Thyroid gland (tissue), 4 donors: ENCODE measurements at regions not wholly inside any gene's neighbourhood (a gene's known extent, or its start where the extent isn't known, plus 50 kb on each side); places are given as distances from the start of the nearest gene placed in this dataset.

Source experiments
- DNase-seq, 2 donors: peaks; one replicate each; pipeline ENCODE4 v3.0.0-alpha.2; 2019
- H3K27ac ChIP-seq, 3 donors: fragments of 200-600 bp; sonication (generic); 1 replicate in 2 of 3; 2 replicates in 1 of 3; pipeline ENCODE4 v1.5.1; 2016 to 2019; ENCODE audit warnings: mild to moderate bottlenecking in 1 of 3, moderate library complexity in 1 of 3
- H3K27me3 ChIP-seq: fragments of 200-600 bp; sonication (generic); one replicate; pipeline ENCODE4 v1.5.1; 2019
- H3K36me3 ChIP-seq, 2 donors: fragments of 200-600 bp; sonication (generic); one replicate each; pipeline ENCODE4 v1.5.1; 2016 to 2019
- H3K4me1 ChIP-seq, 2 donors: fragments of 200-600 bp; sonication (generic); one replicate each; pipeline ENCODE4 v1.5.1; 2017 to 2019
- H3K4me3 ChIP-seq, 3 donors: fragments of 200-600 bp; sonication (generic); replicated peaks in 1 of 3; 1 replicate in 2 of 3; 2 replicates in 1 of 3; pipeline ENCODE4 v1.5.1; 2016; ENCODE audit warnings: mild to moderate bottlenecking in 1 of 3
- H3K9me3 ChIP-seq: fragments of 200-600 bp; sonication (generic); one replicate; pipeline ENCODE4 v1.5.1; 2017
- POLR2A ChIP-seq, 2 donors: fragments of 450-650 bp; IDR thresholded peaks; one replicate each; pipeline ENCODE4 v1.6.1; 2017; ENCODE audit warnings: antibody characterized with exemption in 2 of 2, mild to moderate bottlenecking in 2 of 2, moderate library complexity in 1 of 2
- WGBS, 2 donors: methylation state at CpG; one replicate each; pipeline ENCODE4 v1.1.5; 2017; 5-methylcytosine and 5-hydroxymethylcytosine counted together
- intact Hi-C: fragments of 100-400 bp; cut with DNase I; formaldehyde crosslinking; loops from one replicate; pipeline ENCODE4 v1.15.1; 2023
- TF ChIP-seq, protein P1 (sequence below), 6 experiments: fragments of 200-600 bp in 3 of 6; fragments of 450-650 bp in 3 of 6; sonication (generic) in 3 of 6; IDR thresholded peaks; one replicate each; pipeline ENCODE4 v1.5.1; 2016 to 2019; ENCODE audit warnings: antibody characterized with exemption in 6 of 6, mild to moderate bottlenecking in 2 of 6, inconsistent platforms in 1 of 6, moderate library complexity in 1 of 6

GRCh38 chr4:125734504-125734903 is 419.7 kb downstream of the FAT4 start:
- intact Hi-C loops = no loop called here
- Histone ChIP-seq H3K36me3 (no peaks in the 10 kb centered on the region), H3K4me1 (peaks cover 9 to 10% of the 10 kb centered on the region in 2 donors), H3K9me3 (no peaks in the 10 kb centered on the region), H3K27ac (no peak overlapping the region), H3K4me3 (no peak overlapping the region), H3K27me3 (no peaks in the 10 kb centered on the region)
- no peak for DNase-seq
- WGBS, 2 donors = 83 to 90% methylated on average over 5 of the region's 5 CpGs
- TF ChIP-seq POLR2A (IDR thresholded peaks at IDR 0.05) = no peak
- TF ChIP-seq, protein P1, sequence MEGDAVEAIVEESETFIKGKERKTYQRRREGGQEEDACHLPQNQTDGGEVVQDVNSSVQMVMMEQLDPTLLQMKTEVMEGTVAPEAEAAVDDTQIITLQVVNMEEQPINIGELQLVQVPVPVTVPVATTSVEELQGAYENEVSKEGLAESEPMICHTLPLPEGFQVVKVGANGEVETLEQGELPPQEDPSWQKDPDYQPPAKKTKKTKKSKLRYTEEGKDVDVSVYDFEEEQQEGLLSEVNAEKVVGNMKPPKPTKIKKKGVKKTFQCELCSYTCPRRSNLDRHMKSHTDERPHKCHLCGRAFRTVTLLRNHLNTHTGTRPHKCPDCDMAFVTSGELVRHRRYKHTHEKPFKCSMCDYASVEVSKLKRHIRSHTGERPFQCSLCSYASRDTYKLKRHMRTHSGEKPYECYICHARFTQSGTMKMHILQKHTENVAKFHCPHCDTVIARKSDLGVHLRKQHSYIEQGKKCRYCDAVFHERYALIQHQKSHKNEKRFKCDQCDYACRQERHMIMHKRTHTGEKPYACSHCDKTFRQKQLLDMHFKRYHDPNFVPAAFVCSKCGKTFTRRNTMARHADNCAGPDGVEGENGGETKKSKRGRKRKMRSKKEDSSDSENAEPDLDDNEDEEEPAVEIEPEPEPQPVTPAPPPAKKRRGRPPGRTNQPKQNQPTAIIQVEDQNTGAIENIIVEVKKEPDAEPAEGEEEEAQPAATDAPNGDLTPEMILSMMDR (IDR thresholded peaks at IDR 0.05) = no peak

- H3K9me3 ChIP-seq = no peaks in the 10 kb centered on the region
- intact Hi-C loops = no loop called here
- peak; percentile 27 to 60 for DNase-seq
- H3K27me3 ChIP-seq = no peaks in the 10 kb centered on the region
- H3K4me3 ChIP-seq = no peak overlapping the region
- no peak overlapping the region for H3K27ac ChIP-seq
- TF ChIP-seq, protein P1 (IDR thresholded peaks at IDR 0.05) = no peak
- TF ChIP-seq POLR2A (IDR thresholded peaks at IDR 0.05) = no peak
- 53 to 68% methylated on average over 4 of the region's 4 CpGs for WGBS, 2 donors
- no peaks in the 10 kb centered on the region for H3K36me3 ChIP-seq
- H3K4me1 ChIP-seq = peaks cover 4 to 5% of the 10 kb centered on the region in 2 donors
Measured at GRCh38 chr4:125735102-125735501, 420.3 kb downstream of the FAT4 start.

DNA sequence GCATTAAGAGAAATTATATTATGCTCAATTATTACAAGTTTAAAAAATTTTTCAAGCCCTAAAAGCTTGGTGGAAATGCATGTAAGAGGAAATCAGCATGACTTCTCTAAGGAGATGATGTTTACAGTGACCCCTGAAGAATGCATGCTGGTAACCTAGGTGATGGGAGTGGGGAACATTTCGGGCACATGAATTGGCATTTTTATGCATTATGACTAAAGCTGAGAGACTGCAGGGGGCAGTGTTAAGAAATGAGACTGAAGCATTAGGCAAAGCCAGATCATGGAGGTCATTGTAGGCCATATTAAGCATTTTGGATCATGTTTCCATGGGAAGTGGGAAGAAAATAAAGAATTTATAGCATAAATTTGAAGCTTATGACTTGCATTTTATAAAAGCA is 421.3 kb downstream of the FAT4 start:
- intact Hi-C loops = no loop called here
- TF ChIP-seq, protein P1 (IDR thresholded peaks at IDR 0.05) = no peak
- TF ChIP-seq POLR2A (IDR thresholded peaks at IDR 0.05) = no peak
- H3K4me1 ChIP-seq = no peaks in the 10 kb centered on the region
- no peaks in the 10 kb centered on the region for H3K9me3 ChIP-seq
- H3K4me3 ChIP-seq = no peak overlapping the region
- no peak for DNase-seq
- 92 to 96% methylated on average over 1 of the region's 1 CpG for WGBS, 2 donors
- H3K27ac ChIP-seq = no peak overlapping the region
- H3K27me3 ChIP-seq = no peaks in the 10 kb centered on the region
- H3K36me3 ChIP-seq = no peaks in the 10 kb centered on the region

GRCh38 chr4:125739760-125740159 is 425.0 kb downstream of the FAT4 start:
- no peak overlapping the region for H3K4me3 ChIP-seq
- TF ChIP-seq, protein P1 (IDR thresholded peaks at IDR 0.05) = no peak
- TF ChIP-seq POLR2A (IDR thresholded peaks at IDR 0.05) = no peak
- H3K27ac ChIP-seq = peak overlapping the region in 2 of 3 donors; percentile 5 to 18
- H3K4me1 ChIP-seq = no peaks in the 10 kb centered on the region
- WGBS, 2 donors = 61 to 65% methylated on average over 2 of the region's 2 CpGs
- H3K27me3 ChIP-seq = no peaks in the 10 kb centered on the region
- no peak for DNase-seq
- intact Hi-C loops = no loop called here
- H3K36me3 ChIP-seq = no peaks in the 10 kb centered on the region
- no peaks in the 10 kb centered on the region for H3K9me3 ChIP-seq

DNA sequence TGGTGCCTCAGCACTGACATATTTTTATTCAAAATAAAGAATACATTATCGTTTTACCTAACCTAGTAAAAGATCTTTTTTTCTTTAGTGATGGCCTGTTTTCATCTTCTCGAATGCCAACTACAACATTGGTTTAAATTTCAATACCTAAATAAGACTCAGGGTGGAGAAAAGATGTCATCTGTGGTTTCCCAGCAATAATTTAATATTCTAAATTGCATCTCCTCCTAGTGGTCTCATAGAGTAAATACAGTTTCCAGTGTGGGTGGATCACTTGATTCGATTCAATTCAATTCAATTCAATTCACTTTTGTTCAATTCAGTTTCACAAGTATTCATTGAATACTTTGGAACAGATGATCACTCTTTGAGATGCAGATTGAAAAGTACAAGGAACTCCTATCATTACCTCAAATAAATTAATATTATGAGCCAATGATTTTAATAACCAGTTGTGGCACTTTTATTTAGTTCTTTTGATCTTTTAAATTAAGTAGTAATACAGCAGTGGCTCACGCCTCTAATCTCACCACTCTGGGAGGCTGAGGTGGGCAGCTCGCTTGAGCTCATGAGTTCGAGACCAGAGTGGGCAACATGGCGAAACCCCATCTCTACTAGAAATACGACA is 427.2 kb downstream of the FAT4 start:
- no peak for TF ChIP-seq POLR2A (IDR thresholded peaks at IDR 0.05)
- TF ChIP-seq, protein P1 (IDR thresholded peaks at IDR 0.05) = peak in 5 of 6 experiments; percentile 39 to 95 (median 77)
- no peaks in the 10 kb centered on the region for H3K36me3 ChIP-seq
- no peaks in the 10 kb centered on the region for H3K9me3 ChIP-seq
- intact Hi-C loops = loop anchor here (2.0 kb wide), 1 partner anchor 429 kb away; no protein-coding TSS in a partner anchor
- DNase-seq = no peak
- WGBS, 2 donors = 82 to 83% methylated on average over 8 of the region's 8 CpGs
- no peaks in the 10 kb centered on the region for H3K4me1 ChIP-seq
- no peaks in the 10 kb centered on the region for H3K27me3 ChIP-seq
- H3K4me3 ChIP-seq = no peak overlapping the region
- no peak overlapping the region for H3K27ac ChIP-seq
